HG03457 (cell line): ENCODE measurements at regions not wholly inside any gene's neighbourhood (a gene's known extent, or its start where the extent isn't known, plus 50 kb on each side); places are given as distances from the start of the nearest gene placed in this dataset.
A peak's percentile ranks its signal among the peaks of the same experiment; 100 is the strongest.
"Not testable (repeated sequence)": the region's sequence is repeated elsewhere in the genome, so short reads cannot be mapped to it uniquely, and the experiment has no call there.

ENCODE experiments used
- ATAC-seq: cut with Tn5 transposase; IDR thresholded peaks from one replicate; pipeline ENCODE4 v1.9.1; 2021; ENCODE audit warnings: moderate number of reproducible peaks; ENCODE audit not compliant: unreplicated experiment

GRCh38 chr1:101408212-101409042, 171.6 kb downstream of the S1PR1 start:
- peak; percentile 5 for ATAC-seq

- no peak for ATAC-seq
These were observed 172.3 kb downstream of the S1PR1 start for GRCh38 chr1:101409102-101409501.

DNA sequence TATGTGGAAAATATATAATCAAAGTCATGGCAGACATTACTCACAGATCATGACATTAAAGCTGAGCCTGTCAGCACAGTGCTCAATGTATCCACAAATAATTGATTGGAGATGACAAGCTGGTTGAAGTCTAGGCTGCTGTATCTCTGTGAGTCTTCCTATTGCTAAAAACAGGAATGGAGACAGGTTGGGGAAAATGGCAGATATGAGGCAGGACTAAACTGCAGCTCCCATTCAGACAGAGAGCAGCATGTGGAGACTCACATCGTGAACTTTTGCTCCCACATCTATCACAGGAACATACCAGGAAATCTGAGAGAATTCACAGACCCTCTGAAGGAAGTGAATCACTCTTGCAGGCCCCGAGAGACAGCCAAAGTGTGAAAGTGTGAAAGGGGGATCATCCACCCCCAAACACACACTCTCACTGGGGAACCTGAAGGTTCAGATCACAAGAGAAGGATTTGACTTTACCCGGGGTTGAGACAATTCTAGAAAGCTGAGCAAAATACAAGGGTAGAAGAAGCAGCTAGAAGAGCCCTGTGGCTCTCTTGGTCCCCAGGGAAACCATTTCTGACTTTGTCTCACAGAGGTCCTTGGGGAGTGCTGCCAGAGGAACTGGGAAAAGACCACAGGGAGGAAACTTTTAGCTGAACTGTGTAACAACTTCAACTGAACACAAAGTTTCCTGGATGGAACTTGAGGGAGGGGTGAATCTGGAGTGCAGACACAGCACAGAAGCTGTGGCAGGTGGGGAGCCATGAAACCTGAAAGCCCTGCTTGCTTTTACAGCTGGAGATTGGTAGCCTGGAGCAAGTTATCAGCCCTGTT, 173.4 kb downstream of the S1PR1 start:
- peak; percentile 44 for ATAC-seq

- ATAC-seq = no peak
These were observed 183.6 kb downstream of the S1PR1 start for GRCh38 chr1:101420406-101420805.

DNA sequence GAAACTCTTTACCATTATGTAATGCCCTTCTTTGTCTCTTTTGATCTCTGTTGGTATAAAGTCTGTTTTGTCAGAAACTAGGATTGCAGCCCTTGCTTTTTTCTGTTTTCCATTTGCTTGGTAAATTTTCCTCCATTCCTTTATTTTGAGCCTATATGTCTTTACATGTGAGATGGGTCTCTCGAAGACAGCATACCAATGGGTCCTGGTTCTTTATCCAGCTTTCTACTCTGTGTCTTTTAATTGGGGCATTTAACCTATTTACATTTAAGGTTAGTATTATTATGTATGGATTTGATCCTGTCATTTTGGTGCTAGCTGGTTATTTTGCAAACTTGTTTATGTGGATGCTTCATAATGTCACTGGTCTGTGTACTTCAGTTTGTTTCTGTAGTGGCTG, 191.3 kb downstream of the S1PR1 start:
- ATAC-seq = not testable (repeated sequence)

- ATAC-seq = no peak
These were observed 191.7 kb downstream of the S1PR1 start for GRCh38 chr1:101428562-101428961.

- no peak for ATAC-seq
These were observed 195.2 kb downstream of the S1PR1 start for GRCh38 chr1:101431956-101432510.

- peak; percentile 64 for ATAC-seq
These were observed 199.2 kb downstream of the S1PR1 start for GRCh38 chr1:101435831-101436511.

GRCh38 chr1:101437800-101438199, 201.0 kb downstream of the S1PR1 start:
- ATAC-seq = no peak

DNA sequence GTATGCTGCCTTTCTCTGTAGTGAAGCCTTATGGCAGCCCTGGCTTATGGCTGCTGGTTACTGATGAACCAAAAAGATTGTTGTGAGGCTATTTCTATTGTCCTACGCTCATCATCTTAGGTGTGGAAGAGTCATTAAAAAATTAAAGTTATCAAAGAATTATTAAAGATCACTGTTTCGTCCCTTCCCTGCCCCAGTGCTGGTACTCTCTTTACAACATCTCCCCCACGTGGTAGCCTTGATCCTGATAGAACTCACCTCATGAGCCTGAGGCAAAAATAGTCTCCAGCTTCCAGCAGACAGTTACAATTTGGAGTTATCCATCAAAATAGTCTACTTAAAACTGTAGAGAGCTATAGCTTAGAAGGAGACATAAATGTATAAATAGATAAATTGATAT, 201.5 kb downstream of the S1PR1 start:
- ATAC-seq = peak; percentile 44

GRCh38 chr1:101440485-101440884, 203.7 kb downstream of the S1PR1 start:
- no peak for ATAC-seq

DNA sequence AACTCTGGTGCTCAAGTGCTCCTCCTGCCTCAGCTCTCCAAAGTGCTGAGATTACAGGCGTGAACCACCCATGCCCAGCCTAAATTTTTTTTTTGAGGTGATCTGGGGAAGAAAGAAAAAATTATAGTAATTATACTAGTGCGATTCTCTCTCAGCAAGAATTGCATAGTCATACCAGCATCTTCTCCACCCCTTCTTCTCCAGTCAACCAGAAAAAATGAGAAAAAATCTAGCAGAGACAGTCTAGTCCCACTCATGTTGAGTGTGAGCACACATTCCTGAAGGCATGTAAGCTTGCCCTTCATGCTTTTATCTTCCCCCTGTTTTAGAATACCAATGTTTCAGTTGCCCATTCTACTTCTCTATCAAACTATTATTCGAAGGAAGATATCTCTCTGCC, 207.6 kb downstream of the S1PR1 start:
- no peak for ATAC-seq

- no peak for ATAC-seq
These were observed 208.2 kb downstream of the S1PR1 start for GRCh38 chr1:101444873-101445618.

- no peak for ATAC-seq
These were observed 211.2 kb downstream of the S1PR1 start for GRCh38 chr1:101448018-101448417.

DNA sequence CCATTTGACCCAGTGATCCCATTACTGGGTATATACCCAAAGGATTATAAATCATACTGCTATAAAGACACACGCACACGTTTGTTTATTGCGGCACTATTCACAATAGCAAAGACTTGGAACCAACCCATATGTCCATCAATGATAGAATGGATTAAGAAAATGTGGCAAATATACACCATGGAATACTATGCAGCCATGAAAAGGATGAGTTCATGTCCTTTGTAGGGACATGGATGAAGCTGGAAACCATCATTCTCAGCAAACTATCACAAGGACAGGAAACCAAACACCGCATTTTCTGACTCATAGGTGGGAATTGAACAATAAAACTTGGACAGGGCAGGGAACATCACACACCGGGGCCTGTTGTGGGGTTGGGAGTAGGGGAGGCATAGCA, 213.9 kb downstream of the S1PR1 start:
- ATAC-seq = not testable (repeated sequence)

DNA sequence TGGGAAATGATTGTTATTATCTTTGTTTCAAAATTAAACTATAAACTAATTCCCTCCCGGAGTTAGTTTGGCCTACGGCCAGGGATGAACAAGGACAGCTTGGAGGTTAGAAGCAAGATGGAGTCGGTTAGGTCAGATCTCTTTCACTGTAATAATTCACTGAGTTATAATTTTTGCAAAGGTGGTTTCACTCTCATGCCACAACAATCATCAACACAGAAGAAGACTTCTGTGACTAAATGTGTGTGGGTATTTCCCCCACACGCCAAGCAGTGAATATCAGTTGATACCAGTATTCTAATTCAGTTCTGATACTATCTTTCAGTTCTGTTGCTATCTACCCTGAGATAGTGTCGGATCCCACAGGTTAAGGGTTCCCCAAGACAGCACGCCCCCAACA, 215.1 kb downstream of the S1PR1 start:
- ATAC-seq = peak; percentile 73

GRCh38 chr1:101452825-101453224, 216.0 kb downstream of the S1PR1 start:
- ATAC-seq = no peak

DNA sequence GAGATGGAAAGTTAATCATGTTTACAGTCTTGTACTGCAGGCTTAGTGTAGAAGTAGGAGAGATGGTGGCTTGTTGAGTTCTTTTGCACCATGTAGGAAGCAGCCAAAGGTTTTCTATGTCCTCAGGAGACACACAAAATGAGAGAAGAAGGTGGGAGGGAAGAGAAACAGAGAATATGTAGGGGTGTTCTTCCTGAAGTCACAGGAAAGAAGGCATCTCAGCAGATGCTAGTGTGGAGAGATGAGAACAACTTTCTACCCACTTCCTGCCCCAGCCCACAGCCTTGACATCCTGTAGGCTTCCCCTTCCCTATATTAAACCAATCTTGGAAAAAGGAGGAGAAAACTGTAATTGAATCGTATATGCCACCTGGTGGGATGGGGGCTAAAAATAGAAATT, 217.0 kb downstream of the S1PR1 start:
- ATAC-seq = peak; percentile 62

GRCh38 chr1:101455166-101455565, 218.3 kb downstream of the S1PR1 start:
- ATAC-seq = no peak

GRCh38 chr1:101460739-101461138, 223.9 kb downstream of the S1PR1 start:
- no peak for ATAC-seq
